ENCODE measurements at regions not wholly inside any gene's neighbourhood (a gene's known extent, or its start where the extent isn't known, plus 50 kb on each side); places are given as distances from the start of the nearest gene placed in this dataset.

- no peak for TF ChIP-seq ISL1 (CRISPR knock-in tag; IDR thresholded peaks at IDR 0.05)
- TF ChIP-seq ZNF565 (CRISPR knock-in tag; conservative IDR thresholded peaks at IDR 0.05; ENCODE audit: low read depth) = no peak
- TF ChIP-seq RARB (CRISPR knock-in tag; IDR thresholded peaks at IDR 0.05) = no peak
- TF ChIP-seq ZFP30 (CRISPR knock-in tag; IDR thresholded peaks at IDR 0.05) = no peak
- TF ChIP-seq ARNTL (CRISPR knock-in tag; IDR thresholded peaks at IDR 0.05; ENCODE audit: borderline replicate concordance, low read depth) = no peak
- TF ChIP-seq ESRRG (CRISPR knock-in tag; IDR thresholded peaks at IDR 0.05) = no peak
- TF ChIP-seq ZNF70 (CRISPR knock-in tag; IDR thresholded peaks at IDR 0.05) = no peak
- TF ChIP-seq SNAI2 (CRISPR knock-in tag; IDR thresholded peaks at IDR 0.05) = no peak
- TF ChIP-seq TCF4 (CRISPR knock-in tag; IDR thresholded peaks at IDR 0.05; ENCODE audit: borderline replicate concordance) = no peak
- no peak for TF ChIP-seq ZC3H10 (CRISPR knock-in tag; IDR thresholded peaks at IDR 0.05)
- no peak for TF ChIP-seq ZFP3 (CRISPR knock-in tag; IDR thresholded peaks at IDR 0.05)
- no peak for TF ChIP-seq TSHZ2 (CRISPR knock-in tag; IDR thresholded peaks at IDR 0.05)
- TF ChIP-seq, protein P1, sequence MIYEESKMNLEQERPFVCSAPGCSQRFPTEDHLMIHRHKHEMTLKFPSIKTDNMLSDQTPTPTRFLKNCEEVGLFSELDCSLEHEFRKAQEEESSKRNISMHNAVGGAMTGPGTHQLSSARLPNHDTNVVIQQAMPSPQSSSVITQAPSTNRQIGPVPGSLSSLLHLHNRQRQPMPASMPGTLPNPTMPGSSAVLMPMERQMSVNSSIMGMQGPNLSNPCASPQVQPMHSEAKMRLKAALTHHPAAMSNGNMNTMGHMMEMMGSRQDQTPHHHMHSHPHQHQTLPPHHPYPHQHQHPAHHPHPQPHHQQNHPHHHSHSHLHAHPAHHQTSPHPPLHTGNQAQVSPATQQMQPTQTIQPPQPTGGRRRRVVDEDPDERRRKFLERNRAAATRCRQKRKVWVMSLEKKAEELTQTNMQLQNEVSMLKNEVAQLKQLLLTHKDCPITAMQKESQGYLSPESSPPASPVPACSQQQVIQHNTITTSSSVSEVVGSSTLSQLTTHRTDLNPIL (CRISPR knock-in tag; IDR thresholded peaks at IDR 0.05; ENCODE audit: low read depth) = no peak
- TF ChIP-seq BACH2 (CRISPR knock-in tag; IDR thresholded peaks at IDR 0.05; ENCODE audit: borderline replicate concordance) = no peak
- no peak for TF ChIP-seq PATZ1 (CRISPR knock-in tag; IDR thresholded peaks at IDR 0.05; ENCODE audit: borderline replicate concordance)
- TF ChIP-seq TOX (CRISPR knock-in tag; IDR thresholded peaks at IDR 0.05; ENCODE audit: borderline replicate concordance) = no peak
These were observed 52.2 kb upstream of the HAPSTR1 start for GRCh38 chr16:9039210-9039609.

DNA sequence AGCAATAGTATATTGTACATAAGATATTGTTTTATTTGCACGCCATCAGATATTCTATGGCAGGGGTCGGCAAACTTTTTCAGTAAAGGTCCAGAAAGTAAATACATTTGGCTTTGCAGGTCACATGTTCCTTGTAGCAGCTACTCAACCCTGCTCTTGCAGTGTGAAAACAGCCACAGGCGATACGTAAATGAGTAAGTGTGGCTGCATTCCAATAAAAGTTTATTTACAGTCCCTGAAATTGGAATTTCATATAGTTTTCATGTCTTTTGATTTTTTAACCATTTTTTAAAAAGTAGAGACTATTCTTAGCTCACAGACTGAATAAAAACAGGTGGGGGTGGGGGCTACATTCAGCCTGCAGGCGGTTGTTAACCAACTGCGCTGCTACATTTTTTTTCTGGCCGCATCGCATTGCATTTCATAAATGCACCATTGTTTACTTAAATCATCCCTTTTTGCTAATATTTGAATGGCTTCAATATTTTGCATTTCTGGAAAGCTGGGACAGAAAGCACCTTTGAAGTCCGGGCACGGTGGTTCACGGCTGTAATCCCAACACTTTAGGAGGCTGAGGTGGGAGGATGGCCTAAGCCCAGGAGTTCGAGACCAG lies 50.5 kb upstream of the HAPSTR1 start:
- no peak for ATAC-seq
- TF ChIP-seq, protein P1 (CRISPR knock-in tag; IDR thresholded peaks at IDR 0.05; ENCODE audit: low read depth) = no peak
- TF ChIP-seq BACH2 (CRISPR knock-in tag; IDR thresholded peaks at IDR 0.05; ENCODE audit: borderline replicate concordance) = no peak
- TF ChIP-seq ISL1 (CRISPR knock-in tag; IDR thresholded peaks at IDR 0.05) = no peak
- no peak for TF ChIP-seq TSHZ2 (CRISPR knock-in tag; IDR thresholded peaks at IDR 0.05)
- no peak for TF ChIP-seq OSR1 (CRISPR knock-in tag; IDR thresholded peaks at IDR 0.05)
- TF ChIP-seq PATZ1 (CRISPR knock-in tag; IDR thresholded peaks at IDR 0.05; ENCODE audit: borderline replicate concordance) = no peak
- no peak for TF ChIP-seq ZFP30 (CRISPR knock-in tag; IDR thresholded peaks at IDR 0.05)
- TF ChIP-seq ZC3H10 (CRISPR knock-in tag; IDR thresholded peaks at IDR 0.05) = no peak
- TF ChIP-seq ESRRG (CRISPR knock-in tag; IDR thresholded peaks at IDR 0.05) = no peak
- no peak for TF ChIP-seq RARB (CRISPR knock-in tag; IDR thresholded peaks at IDR 0.05)
- no peak for TF ChIP-seq ZNF8 (CRISPR knock-in tag; IDR thresholded peaks at IDR 0.05)
- TF ChIP-seq TOX (CRISPR knock-in tag; IDR thresholded peaks at IDR 0.05; ENCODE audit: borderline replicate concordance) = no peak
- TF ChIP-seq GLIS3 (CRISPR knock-in tag; IDR thresholded peaks at IDR 0.05) = no peak
- no peak for TF ChIP-seq ZFP3 (CRISPR knock-in tag; IDR thresholded peaks at IDR 0.05)
- TF ChIP-seq TCF4 (CRISPR knock-in tag; IDR thresholded peaks at IDR 0.05; ENCODE audit: borderline replicate concordance) = no peak

More at GRCh38 chr16:9039210-9039609, 52.2 kb upstream of the HAPSTR1 start:
- no peak for ATAC-seq
